CD4-positive, alpha-beta memory T cell (primary cell): ENCODE measurements at regions not wholly inside any gene's neighbourhood (a gene's known extent, or its start where the extent isn't known, plus 50 kb on each side); places are given as distances from the start of the nearest gene placed in this dataset.

Experiments
- CTCF ChIA-PET: fragments of 350-600 bp; sonication (Branson Sonifier 250); formaldehyde crosslinking; loops from one replicate; lab custom pipeline; 2021; ENCODE audit warnings: inconsistent platforms; ENCODE audit not compliant: partially characterized antibody; lab: Charles Lee
- POLR2A ChIA-PET: fragments of 350-600 bp; sonication (Branson Sonifier 250); formaldehyde crosslinking; loops from one replicate; lab custom pipeline; 2021; ENCODE audit not compliant: partially characterized antibody; lab: Charles Lee
- DNase-seq, 5 donors: peaks; one replicate each; pipeline versions ENCODE4 v3.0.0 to v3.0.0-alpha.2; 2020 to 2022; ENCODE audit warnings: mixed read lengths in 1 of 5
- H3K27ac ChIP-seq: one replicate; pipeline ENCODE4 v1.7.0; 2013; ENCODE audit warnings: low read depth, low read length
- H3K27me3 ChIP-seq: 2 replicates; pipeline ENCODE4 v1.7.0; 2013; ENCODE audit warnings: mild to moderate bottlenecking, low read length, moderate library complexity; ENCODE audit not compliant: insufficient read depth
- H3K36me3 ChIP-seq: 2 replicates; pipeline ENCODE4 v1.7.0; 2013; ENCODE audit warnings: mild to moderate bottlenecking, low read length, moderate library complexity; ENCODE audit not compliant: insufficient read depth
- H3K4me1 ChIP-seq: 2 replicates; pipeline ENCODE4 v1.7.0; 2013; ENCODE audit warnings: mild to moderate bottlenecking, low read length, moderate library complexity; ENCODE audit not compliant: insufficient read depth
- H3K4me3 ChIP-seq, 2 donors: one replicate each; pipeline ENCODE4 v1.7.0; 2013; ENCODE audit warnings: low read length in 2 of 2, mild to moderate bottlenecking in 1 of 2
- H3K9me3 ChIP-seq, 2 donors: one replicate each; pipeline ENCODE4 v1.7.0; 2013; ENCODE audit warnings: low read length in 2 of 2, control low read depth in 1 of 2; ENCODE audit not compliant: control insufficient read depth in 1 of 2
- H3K27ac Mint-ChIP-seq, 7 donors: one replicate each; pipeline ENCODE4 v1.8.0; 2020 to 2021; ENCODE audit warnings: mixed read lengths in 7 of 7, mild to moderate bottlenecking in 6 of 7, inconsistent platforms in 3 of 7, moderate library complexity in 3 of 7
- H3K27me3 Mint-ChIP-seq, 2 donors: one replicate each; pipeline ENCODE4 v1.8.0; 2020 to 2021; ENCODE audit warnings: mixed read lengths in 2 of 2
- H3K36me3 Mint-ChIP-seq, 2 donors: one replicate each; pipeline ENCODE4 v1.8.0; 2020 to 2021; ENCODE audit warnings: mixed read lengths in 2 of 2, inconsistent platforms in 1 of 2, mild to moderate bottlenecking in 1 of 2
- H3K4me1 Mint-ChIP-seq, 4 donors: one replicate each; pipeline ENCODE4 v1.8.0; 2020 to 2021; ENCODE audit warnings: mixed read lengths in 4 of 4, mild to moderate bottlenecking in 1 of 4
- H3K4me3 Mint-ChIP-seq, 8 donors: one replicate each; pipeline ENCODE4 v1.8.0; 2020 to 2021; ENCODE audit warnings: mixed read lengths in 8 of 8, mild to moderate bottlenecking in 7 of 8, moderate library complexity in 6 of 8, inconsistent platforms in 3 of 8
- H3K9me3 Mint-ChIP-seq, 8 donors: one replicate each; pipeline ENCODE4 v1.8.0; 2020 to 2021; ENCODE audit warnings: mixed read lengths in 8 of 8, mild to moderate bottlenecking in 5 of 8, inconsistent platforms in 3 of 8, moderate library complexity in 1 of 8
- intact Hi-C: fragments of 100-400 bp; cut with micrococcal nuclease; formaldehyde crosslinking; loops from one replicate; pipeline ENCODE4 v1.15.1; 2023

- peaks cover 0 to 13% (median 10%) of the 10 kb centered on the region in 8 donors for H3K9me3 Mint-ChIP-seq
- intact Hi-C loops: no loop called here
- H3K4me3 Mint-ChIP-seq: no peak overlapping the region
- H3K27ac Mint-ChIP-seq: no peak overlapping the region
- ChIA-PET POLR2A (no interaction called here), CTCF (no interaction called here)
- H3K4me1 ChIP-seq: no peaks in the 10 kb centered on the region
- H3K4me3 ChIP-seq: no peak overlapping the region
- H3K27me3 ChIP-seq: no peaks in the 10 kb centered on the region
- no peak overlapping the region for H3K27ac ChIP-seq
- H3K4me1 Mint-ChIP-seq: no peaks in the 10 kb centered on the region
- no peaks in the 10 kb centered on the region for H3K9me3 ChIP-seq
- no peaks in the 10 kb centered on the region for H3K36me3 Mint-ChIP-seq
- no peaks in the 10 kb centered on the region for H3K27me3 Mint-ChIP-seq
- no peak for DNase-seq
- no peaks in the 10 kb centered on the region for H3K36me3 ChIP-seq
These were observed 1225.7 kb upstream of the MIR17HG start for GRCh38 chr13:90121784-90122183.

GRCh38 chr13:90122531-90122930 lies 1225.0 kb upstream of the MIR17HG start:
- intact Hi-C loops: no loop called here
- H3K4me3 Mint-ChIP-seq: no peak overlapping the region
- H3K4me1 ChIP-seq: no peaks in the 10 kb centered on the region

GRCh38 chr13:90135558-90135957 lies 1211.9 kb upstream of the MIR17HG start:
- Mint-ChIP-seq H3K36me3 (no peaks in the 10 kb centered on the region), H3K4me1 (no peaks in the 10 kb centered on the region), H3K4me3 (no peak overlapping the region), H3K27me3 (no peaks in the 10 kb centered on the region), H3K27ac (no peak overlapping the region), H3K9me3 (peaks cover 4 to 18% (median 12%) of the 10 kb centered on the region in 8 donors)
- no peaks in the 10 kb centered on the region for H3K27me3 ChIP-seq
- no peaks in the 10 kb centered on the region for H3K4me1 ChIP-seq
- H3K27ac ChIP-seq: no peak overlapping the region
- no peaks in the 10 kb centered on the region for H3K36me3 ChIP-seq
- DNase-seq: no peak
- no peaks in the 10 kb centered on the region for H3K9me3 ChIP-seq
- no peak overlapping the region for H3K4me3 ChIP-seq
- CTCF ChIA-PET: interaction anchor here (0.7 kb wide), 1 partner anchor 364 kb away, joined by 3 read pairs; no protein-coding TSS in a partner anchor
- intact Hi-C loops: no loop called here
- POLR2A ChIA-PET: no interaction called here

More at GRCh38 chr13:90122531-90122930, 1225.0 kb upstream of the MIR17HG start:
- no peak overlapping the region for H3K27ac Mint-ChIP-seq
- Histone ChIP-seq H3K36me3 (no peaks in the 10 kb centered on the region), H3K4me3 (no peak overlapping the region), H3K9me3 (no peaks in the 10 kb centered on the region), H3K27ac (no peak overlapping the region), H3K27me3 (no peaks in the 10 kb centered on the region)
- H3K9me3 Mint-ChIP-seq: peaks cover 0 to 16% (median 11%) of the 10 kb centered on the region in 8 donors
- H3K4me1 Mint-ChIP-seq: no peaks in the 10 kb centered on the region
- ChIA-PET POLR2A (no interaction called here), CTCF (no interaction called here)
- no peaks in the 10 kb centered on the region for H3K36me3 Mint-ChIP-seq
- no peaks in the 10 kb centered on the region for H3K27me3 Mint-ChIP-seq
- no peak for DNase-seq

- Histone ChIP-seq H3K4me3 (no peak overlapping the region), H3K36me3 (no peaks in the 10 kb centered on the region), H3K9me3 (no peaks in the 10 kb centered on the region), H3K27me3 (no peaks in the 10 kb centered on the region), H3K4me1 (no peaks in the 10 kb centered on the region), H3K27ac (no peak overlapping the region)
- Mint-ChIP-seq H3K27ac (no peak overlapping the region), H3K4me1 (no peaks in the 10 kb centered on the region), H3K36me3 (no peaks in the 10 kb centered on the region), H3K4me3 (no peak overlapping the region), H3K27me3 (no peaks in the 10 kb centered on the region), H3K9me3 (peaks cover 2 to 10% (median 3%) of the 10 kb centered on the region in 8 donors)
- ChIA-PET CTCF (no interaction called here), POLR2A (no interaction called here)
- DNase-seq: no peak
- intact Hi-C loops: no loop called here
These were observed 1205.2 kb upstream of the MIR17HG start for GRCh38 chr13:90142251-90142650.

GRCh38 chr13:90154311-90154960 lies 1193.1 kb upstream of the MIR17HG start:
- H3K36me3 Mint-ChIP-seq: no peaks in the 10 kb centered on the region
- no peak overlapping the region for H3K27ac Mint-ChIP-seq
- no peak overlapping the region for H3K4me3 Mint-ChIP-seq
- H3K36me3 ChIP-seq: no peaks in the 10 kb centered on the region
- no peaks in the 10 kb centered on the region for H3K4me1 Mint-ChIP-seq
- CTCF ChIA-PET: no interaction called here
- POLR2A ChIA-PET: no interaction called here
- H3K9me3 Mint-ChIP-seq: peaks cover 3 to 15% (median 8%) of the 10 kb centered on the region in 8 donors
- H3K27me3 Mint-ChIP-seq: no peaks in the 10 kb centered on the region
- DNase-seq: no peak
- H3K27me3 ChIP-seq: no peaks in the 10 kb centered on the region
- H3K4me1 ChIP-seq: no peaks in the 10 kb centered on the region
- H3K27ac ChIP-seq: no peak overlapping the region
- H3K9me3 ChIP-seq: no peaks in the 10 kb centered on the region
- intact Hi-C loops: no loop called here
- no peak overlapping the region for H3K4me3 ChIP-seq

- H3K27me3 Mint-ChIP-seq: no peaks in the 10 kb centered on the region
- no peaks in the 10 kb centered on the region for H3K36me3 Mint-ChIP-seq
- Histone ChIP-seq H3K27ac (no peak overlapping the region), H3K9me3 (no peaks in the 10 kb centered on the region), H3K27me3 (no peaks in the 10 kb centered on the region), H3K4me3 (no peak overlapping the region), H3K36me3 (no peaks in the 10 kb centered on the region), H3K4me1 (no peaks in the 10 kb centered on the region)
- DNase-seq: no peak
- H3K4me1 Mint-ChIP-seq: no peaks in the 10 kb centered on the region
- H3K9me3 Mint-ChIP-seq: peaks cover 4 to 17% (median 11%) of the 10 kb centered on the region in 8 donors
- POLR2A ChIA-PET: no interaction called here
- intact Hi-C loops: no loop called here
- H3K4me3 Mint-ChIP-seq: no peak overlapping the region
- CTCF ChIA-PET: no interaction called here
- no peak overlapping the region for H3K27ac Mint-ChIP-seq
These were observed 1191.1 kb upstream of the MIR17HG start for GRCh38 chr13:90156390-90156789.

GRCh38 chr13:90168953-90169352 lies 1178.5 kb upstream of the MIR17HG start:
- Histone ChIP-seq H3K27me3 (no peaks in the 10 kb centered on the region), H3K4me1 (no peaks in the 10 kb centered on the region), H3K4me3 (no peak overlapping the region), H3K27ac (no peak overlapping the region), H3K9me3 (no peaks in the 10 kb centered on the region), H3K36me3 (no peaks in the 10 kb centered on the region)
- H3K4me1 Mint-ChIP-seq: no peaks in the 10 kb centered on the region
- no peaks in the 10 kb centered on the region for H3K36me3 Mint-ChIP-seq
- intact Hi-C loops: no loop called here
- no peak overlapping the region for H3K4me3 Mint-ChIP-seq
- H3K27me3 Mint-ChIP-seq: no peaks in the 10 kb centered on the region
- DNase-seq: no peak
- ChIA-PET CTCF (no interaction called here), POLR2A (no interaction called here)
- H3K9me3 Mint-ChIP-seq: peaks cover 4 to 21% (median 8%) of the 10 kb centered on the region in 8 donors
- no peak overlapping the region for H3K27ac Mint-ChIP-seq
